A673 (cell line): ENCODE measurements at regions not wholly inside any gene's neighbourhood (a gene's known extent, or its start where the extent isn't known, plus 50 kb on each side); places are given as distances from the start of the nearest gene placed in this dataset.

Experiments used
- BruUV-seq: library from RNA; stranded (reverse); fragments of 400-500 nt; replicated peaks from 2 replicates; lab custom pipeline; 2021; lab: Mats Ljungman, UMichigan
- CTCF ChIA-PET: fragments of 300-600 bp; sonication (Branson Sonifier 250); formaldehyde crosslinking; loops from one replicate; lab custom pipeline; 2022; ENCODE audit warnings: antibody characterized with exemption; lab: Charles Lee
- POLR2A ChIA-PET: fragments of 300-600 bp; sonication (Branson Sonifier 250); formaldehyde crosslinking; loops from one replicate; lab custom pipeline; 2022; ENCODE audit warnings: antibody characterized with exemption; ENCODE audit not compliant: low non-redundant PET; lab: Charles Lee
- DNase-seq: peaks from one replicate; pipeline ENCODE4 v3.0.0-alpha.2; 2015; ENCODE audit warnings: low spot score
- H3K27ac ChIP-seq: fragments of 200-600 bp; sonication (generic); 2 replicates; pipeline ENCODE4 v1.5.1; 2016; ENCODE audit warnings: mixed run types, low read depth, mild to moderate bottlenecking, mixed read lengths, antibody characterized with exemption, low read length; ENCODE audit not compliant: poor library complexity, severe bottlenecking
- H3K27me3 ChIP-seq: fragments of 200-600 bp; sonication (generic); replicated peaks from 2 replicates; pipeline ENCODE4 v1.6.1; 2017; ENCODE audit warnings: mixed run types, low read depth, mild to moderate bottlenecking, mixed read lengths, antibody characterized with exemption, low read length; ENCODE audit not compliant: insufficient read depth, poor library complexity
- H3K36me3 ChIP-seq: fragments of 200-600 bp; sonication (generic); 2 replicates; pipeline ENCODE4 v1.6.1; 2016; ENCODE audit warnings: mixed run types, mild to moderate bottlenecking, mixed read lengths, antibody characterized with exemption, low read length; ENCODE audit not compliant: insufficient read depth, poor library complexity, severe bottlenecking
- H3K4me1 ChIP-seq: fragments of 200-600 bp; sonication (generic); 2 replicates; pipeline ENCODE4 v1.6.1; 2017; ENCODE audit warnings: mixed run types, mild to moderate bottlenecking, mixed read lengths, antibody characterized with exemption, low read length; ENCODE audit not compliant: insufficient read depth, poor library complexity, severe bottlenecking
- H3K4me3 ChIP-seq: fragments of 200-600 bp; sonication (generic); 2 replicates; pipeline ENCODE4 v1.5.1; 2016; ENCODE audit warnings: low read depth, mixed run types, mild to moderate bottlenecking, mixed read lengths, low read length; ENCODE audit not compliant: poor library complexity, severe bottlenecking
- H3K9me3 ChIP-seq: fragments of 200-600 bp; sonication (generic); 2 replicates; pipeline ENCODE4 v1.6.1; 2016; ENCODE audit warnings: mixed run types, low read depth, mild to moderate bottlenecking, mixed read lengths, antibody characterized with exemption, low read length; ENCODE audit not compliant: poor library complexity, severe bottlenecking
- EZH2 ChIP-seq: fragments of 200-600 bp; sonication (generic); IDR thresholded peaks from 2 replicates; pipeline ENCODE4 v1.6.1; 2017; ENCODE audit warnings: borderline replicate concordance, low read depth, mild to moderate bottlenecking, mixed read lengths, antibody characterized with exemption, low read length; ENCODE audit not compliant: poor library complexity, severe bottlenecking
- intact Hi-C: fragments of 100-400 bp; cut with micrococcal nuclease; formaldehyde crosslinking; loops from one replicate; pipeline ENCODE4 v1.10.0; 2022; ENCODE audit not compliant: unreplicated experiment
- TF ChIP-seq, protein P1 (sequence below): fragments of 300-800, 200-600 bp; sonication (generic); conservative IDR thresholded peaks from 2 replicates; pipeline ENCODE4 v1.5.1; 2017; ENCODE audit warnings: low read depth, mild to moderate bottlenecking, antibody characterized with exemption, low read length, moderate library complexity, mixed read lengths

DNA sequence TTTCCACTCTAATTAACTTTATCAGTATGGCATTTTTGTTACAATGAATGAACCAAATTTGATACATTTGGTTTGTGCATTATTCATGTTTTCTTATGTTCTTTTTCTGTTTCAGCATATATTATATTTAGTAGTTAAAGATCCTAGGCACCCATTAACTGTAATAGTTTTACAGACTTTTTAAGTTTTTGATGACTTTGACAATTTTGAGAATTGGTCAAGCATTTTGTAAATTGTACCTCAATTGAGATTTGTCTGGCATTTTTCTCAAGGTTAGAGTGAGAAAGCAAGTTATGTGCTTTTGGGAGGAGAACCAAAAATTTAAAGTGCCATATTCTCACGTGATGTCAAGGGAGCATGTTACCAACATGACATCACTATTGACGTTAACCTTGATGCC lies 1019.2 kb downstream of the CDH11 start:
- POLR2A ChIA-PET: no interaction called here
- TF ChIP-seq, protein P1, sequence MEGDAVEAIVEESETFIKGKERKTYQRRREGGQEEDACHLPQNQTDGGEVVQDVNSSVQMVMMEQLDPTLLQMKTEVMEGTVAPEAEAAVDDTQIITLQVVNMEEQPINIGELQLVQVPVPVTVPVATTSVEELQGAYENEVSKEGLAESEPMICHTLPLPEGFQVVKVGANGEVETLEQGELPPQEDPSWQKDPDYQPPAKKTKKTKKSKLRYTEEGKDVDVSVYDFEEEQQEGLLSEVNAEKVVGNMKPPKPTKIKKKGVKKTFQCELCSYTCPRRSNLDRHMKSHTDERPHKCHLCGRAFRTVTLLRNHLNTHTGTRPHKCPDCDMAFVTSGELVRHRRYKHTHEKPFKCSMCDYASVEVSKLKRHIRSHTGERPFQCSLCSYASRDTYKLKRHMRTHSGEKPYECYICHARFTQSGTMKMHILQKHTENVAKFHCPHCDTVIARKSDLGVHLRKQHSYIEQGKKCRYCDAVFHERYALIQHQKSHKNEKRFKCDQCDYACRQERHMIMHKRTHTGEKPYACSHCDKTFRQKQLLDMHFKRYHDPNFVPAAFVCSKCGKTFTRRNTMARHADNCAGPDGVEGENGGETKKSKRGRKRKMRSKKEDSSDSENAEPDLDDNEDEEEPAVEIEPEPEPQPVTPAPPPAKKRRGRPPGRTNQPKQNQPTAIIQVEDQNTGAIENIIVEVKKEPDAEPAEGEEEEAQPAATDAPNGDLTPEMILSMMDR: no peak
- Histone ChIP-seq H3K36me3 (no peaks in the 10 kb centered on the region), H3K9me3 (no peaks in the 10 kb centered on the region), H3K27me3 (no peaks in the 10 kb centered on the region), H3K27ac (no peak overlapping the region), H3K4me1 (no peaks in the 10 kb centered on the region), H3K4me3 (no peak overlapping the region)
- intact Hi-C loops: no loop called here
- no peak for DNase-seq
- no TSS peak for BruUV-seq
- CTCF ChIA-PET: no interaction called here

- no peaks in the 10 kb centered on the region for H3K4me1 ChIP-seq
- TF ChIP-seq, protein P1: no peak
- no peak for TF ChIP-seq EZH2
- no peak overlapping the region for H3K4me3 ChIP-seq
- no peaks in the 10 kb centered on the region for H3K27me3 ChIP-seq
- intact Hi-C loops: loop anchor here (10.0 kb wide), 2 partner anchors 356 to 886 kb away; no protein-coding TSS in a partner anchor
- no TSS peak for BruUV-seq
- no peak for DNase-seq
- no peaks in the 10 kb centered on the region for H3K36me3 ChIP-seq
- no peaks in the 10 kb centered on the region for H3K9me3 ChIP-seq
- ChIA-PET CTCF (no interaction called here), POLR2A (no interaction called here)
- no peak overlapping the region for H3K27ac ChIP-seq
Measured at GRCh38 chr16:64098451-64098850, 1023.4 kb downstream of the CDH11 start.

GRCh38 chr16:64096689-64097088 lies 1025.2 kb downstream of the CDH11 start:
- Histone ChIP-seq H3K27me3 (no peaks in the 10 kb centered on the region), H3K4me1 (no peaks in the 10 kb centered on the region), H3K36me3 (no peaks in the 10 kb centered on the region), H3K9me3 (no peaks in the 10 kb centered on the region), H3K4me3 (no peak overlapping the region), H3K27ac (no peak overlapping the region)
- no peak for TF ChIP-seq EZH2
- TF ChIP-seq, protein P1: no peak
- CTCF ChIA-PET: no interaction called here
- no peak for DNase-seq
- POLR2A ChIA-PET: no interaction called here
- intact Hi-C loops: loop anchor here (10.0 kb wide), 2 partner anchors 358 to 888 kb away; no protein-coding TSS in a partner anchor
- BruUV-seq: no TSS peak
